ENCODE measurements at regions not wholly inside any gene's neighbourhood (a gene's known extent, or its start where the extent isn't known, plus 50 kb on each side); places are given as distances from the start of the nearest gene placed in this dataset.

DNA sequence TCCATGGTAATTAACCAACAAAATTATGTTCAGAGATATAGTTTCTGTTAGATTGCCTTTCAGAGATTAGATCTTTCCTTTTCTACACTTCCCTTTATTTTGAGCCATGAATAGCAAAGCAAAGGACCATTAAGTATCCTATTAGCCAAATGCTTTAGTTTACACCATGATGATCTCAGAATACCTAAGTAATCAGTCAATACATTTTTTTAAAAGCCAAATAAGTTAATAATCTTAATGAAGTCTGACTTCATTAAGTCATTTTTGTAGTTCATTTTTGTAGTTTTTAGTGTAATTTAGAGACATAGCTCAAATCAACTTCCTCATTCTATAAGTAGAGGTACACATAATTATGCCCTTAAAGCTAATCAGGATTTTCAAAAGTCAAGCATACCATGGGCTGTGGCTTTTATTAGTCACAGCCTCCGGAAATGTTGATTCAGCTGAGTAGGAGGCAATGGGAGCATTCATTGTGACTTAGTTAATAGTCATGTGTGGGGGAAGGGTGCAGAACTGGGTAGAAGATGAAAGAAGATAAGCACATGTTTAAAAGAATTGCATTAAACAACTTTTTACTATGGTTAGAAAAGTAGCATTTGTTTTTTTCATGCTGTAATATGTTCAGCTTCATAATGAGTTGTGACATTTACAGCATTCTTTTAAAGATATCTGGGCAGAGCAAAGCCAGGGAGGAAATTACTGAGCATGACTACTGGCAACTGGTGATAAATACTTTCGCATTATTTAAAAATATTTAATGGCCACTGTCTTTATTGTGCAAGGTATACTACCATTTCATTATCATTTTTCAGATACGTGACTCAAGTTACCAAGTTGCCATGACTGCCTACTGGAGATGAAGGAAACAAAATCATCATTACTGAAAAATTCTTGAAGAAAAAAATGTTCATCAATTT, 57.3 kb upstream of the CCDC71L start:
- TF ChIP-seq, protein P1, sequence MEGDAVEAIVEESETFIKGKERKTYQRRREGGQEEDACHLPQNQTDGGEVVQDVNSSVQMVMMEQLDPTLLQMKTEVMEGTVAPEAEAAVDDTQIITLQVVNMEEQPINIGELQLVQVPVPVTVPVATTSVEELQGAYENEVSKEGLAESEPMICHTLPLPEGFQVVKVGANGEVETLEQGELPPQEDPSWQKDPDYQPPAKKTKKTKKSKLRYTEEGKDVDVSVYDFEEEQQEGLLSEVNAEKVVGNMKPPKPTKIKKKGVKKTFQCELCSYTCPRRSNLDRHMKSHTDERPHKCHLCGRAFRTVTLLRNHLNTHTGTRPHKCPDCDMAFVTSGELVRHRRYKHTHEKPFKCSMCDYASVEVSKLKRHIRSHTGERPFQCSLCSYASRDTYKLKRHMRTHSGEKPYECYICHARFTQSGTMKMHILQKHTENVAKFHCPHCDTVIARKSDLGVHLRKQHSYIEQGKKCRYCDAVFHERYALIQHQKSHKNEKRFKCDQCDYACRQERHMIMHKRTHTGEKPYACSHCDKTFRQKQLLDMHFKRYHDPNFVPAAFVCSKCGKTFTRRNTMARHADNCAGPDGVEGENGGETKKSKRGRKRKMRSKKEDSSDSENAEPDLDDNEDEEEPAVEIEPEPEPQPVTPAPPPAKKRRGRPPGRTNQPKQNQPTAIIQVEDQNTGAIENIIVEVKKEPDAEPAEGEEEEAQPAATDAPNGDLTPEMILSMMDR (IDR thresholded peaks at IDR 0.05) = no peak
- no peak for TF ChIP-seq POLR2A (IDR thresholded peaks at IDR 0.05)

Data from suprapubic skin (tissue), 3 donors.